K562 (cell line): ENCODE measurements at regions not wholly inside any gene's neighbourhood (a gene's known extent, or its start where the extent isn't known, plus 50 kb on each side); places are given as distances from the start of the nearest gene placed in this dataset.
A peak's percentile ranks its signal among the peaks of the same experiment; 100 is the strongest.

ENCODE experiments used
- ARNT ChIP-seq, 2 experiments: fragments of 450-650 bp; IDR thresholded peaks; 2 replicates each; pipeline ENCODE4 v1.6.1; 2016; ENCODE audit warnings: mild to moderate bottlenecking in 1 of 2
- ATF6 ChIP-seq: sonication (generic); formaldehyde crosslinking; IDR thresholded peaks from 2 replicates; pipeline ENCODE4 v1.4.0; 2020; ENCODE audit warnings: mild to moderate bottlenecking, missing genetic modification reagents
- CBX2 ChIP-seq: fragments of 200-600 bp; sonication (generic); IDR thresholded peaks from one replicate; pipeline ENCODE4 v1.6.1; 2012; ENCODE audit warnings: mild to moderate bottlenecking, low read length, inconsistent platforms; ENCODE audit not compliant: insufficient read depth, poor library complexity, severe bottlenecking
- CREB1 ChIP-seq, 2 experiments: sonication (generic) in 1 of 2; formaldehyde crosslinking in 1 of 2; IDR thresholded peaks; 2 replicates each; pipeline versions ENCODE4 v1.6.1 to v1.8.0; 2012 to 2022; ENCODE audit warnings: inconsistent platforms in 1 of 2, mild to moderate bottlenecking in 1 of 2, missing genetic modification reagents in 1 of 2, moderate library complexity in 1 of 2
- ELK3 ChIP-seq: fragments of 450-650 bp; formaldehyde crosslinking; IDR thresholded peaks from 2 replicates; pipeline ENCODE4 v1.4.0; 2020; ENCODE audit warnings: mild to moderate bottlenecking
- ETV6 ChIP-seq, 3 experiments: fragments of 150-350 bp in 1 of 3; sonication (generic) in 1 of 3; formaldehyde crosslinking in 1 of 3; IDR thresholded peaks; 2 replicates each; pipeline versions ENCODE4 v1.6.1 to v1.8.0; 2014 to 2022; ENCODE audit warnings: borderline replicate concordance in 2 of 3, low read depth in 2 of 3, antibody characterized with exemption in 1 of 3, low read length in 1 of 3, mild to moderate bottlenecking in 1 of 3, missing genetic modification reagents in 1 of 3
- HDAC2 ChIP-seq: fragments of 450-650 bp; IDR thresholded peaks from 2 replicates; pipeline ENCODE4 v1.6.1; 2016; ENCODE audit warnings: mild to moderate bottlenecking
- HINFP ChIP-seq: fragments of 450-650 bp; conservative IDR thresholded peaks from 2 replicates; pipeline ENCODE4 v1.6.1; 2016; ENCODE audit warnings: missing genetic modification characterization, low read depth, mild to moderate bottlenecking, control low read depth, missing compliant biosample characterization
- ID3 ChIP-seq, 2 experiments: fragments of 250-450 bp in 1 of 2; fragments of 450-650 bp in 1 of 2; sonication (Bioruptor Pico) in 1 of 2; IDR thresholded peaks; 2 replicates each; pipeline versions ENCODE4 v1.6.1 to v1.8.0; 2016 to 2021; ENCODE audit warnings: mild to moderate bottlenecking in 2 of 2, moderate library complexity in 2 of 2, missing compliant biosample characterization in 1 of 2, missing genetic modification characterization in 1 of 2
- MECOM ChIP-seq: fragments of 250-450 bp; sonication (Bioruptor Pico); IDR thresholded peaks from 2 replicates; pipeline ENCODE4 v1.8.0; 2022; ENCODE audit warnings: inconsistent platforms
- MEIS2 ChIP-seq: fragments of 450-650 bp; IDR thresholded peaks from 2 replicates; pipeline ENCODE4 v1.6.1; 2014; ENCODE audit warnings: mild to moderate bottlenecking; ENCODE audit not compliant: partially characterized antibody
- MTF1 ChIP-seq: fragments of 250-450 bp; sonication (Bioruptor Pico); IDR thresholded peaks from 2 replicates; pipeline ENCODE4 v1.9.0; 2021; ENCODE audit warnings: moderate library complexity, mild to moderate bottlenecking, inconsistent platforms, borderline replicate concordance
- NFE2L1 ChIP-seq: fragments of 450-650 bp; IDR thresholded peaks from 2 replicates; pipeline ENCODE4 v1.6.1; 2016; ENCODE audit warnings: missing genetic modification characterization, low read depth, mild to moderate bottlenecking, missing compliant biosample characterization, moderate library complexity, borderline replicate concordance
- SAFB ChIP-seq: fragments of 200-400 bp; formaldehyde crosslinking; IDR thresholded peaks from 2 replicates; pipeline ENCODE4 v1.6.1; 2017; ENCODE audit warnings: low read depth, low read length, borderline replicate concordance
- SAP30 ChIP-seq: fragments of 200-600 bp; sonication (generic); IDR thresholded peaks from 2 replicates; pipeline ENCODE4 v1.6.1; 2012; ENCODE audit warnings: borderline replicate concordance, low read depth, mild to moderate bottlenecking, moderate library complexity, low read length, control low read depth, inconsistent platforms; ENCODE audit not compliant: insufficient read depth, poor library complexity, severe bottlenecking
- SIN3B ChIP-seq: fragments of 450-650 bp; IDR thresholded peaks from 2 replicates; pipeline ENCODE4 v1.6.1; 2017; ENCODE audit warnings: low read depth, mild to moderate bottlenecking, moderate library complexity
- TCF3 ChIP-seq: sonication (generic); formaldehyde crosslinking; IDR thresholded peaks from 2 replicates; pipeline ENCODE4 v1.4.0; 2020; ENCODE audit warnings: mild to moderate bottlenecking, missing genetic modification reagents
- TRIM24 ChIP-seq, 2 experiments: fragments of 450-650 bp; IDR thresholded peaks; 2 replicates each; pipeline ENCODE4 v1.6.1; 2016
- ZNF253 ChIP-seq: fragments of 250-450 bp; sonication (Bioruptor Pico); conservative IDR thresholded peaks from 2 replicates; pipeline ENCODE4 v1.6.1; 2021; ENCODE audit warnings: mild to moderate bottlenecking
- ZNF431 ChIP-seq: sonication (generic); formaldehyde crosslinking; IDR thresholded peaks from 2 replicates; pipeline ENCODE4 v1.8.0; 2022; ENCODE audit warnings: mild to moderate bottlenecking, missing genetic modification reagents
- ZNF586 ChIP-seq: fragments of 450-650 bp; formaldehyde crosslinking; conservative IDR thresholded peaks from 2 replicates; pipeline ENCODE4 v1.4.0; 2020; ENCODE audit warnings: mild to moderate bottlenecking, moderate library complexity

- TF ChIP-seq ATF6 (CRISPR knock-in tag) (0 out of 2 replicates have a peak, but pooled peaks have one; percentile 59), MTF1 (no peak), CREB1 (IDR thresholded peaks at IDR 0.05) (peak; percentile 83), CREB1 (CRISPR knock-in tag; IDR thresholded peaks at IDR 0.05) (no peak), HINFP (0 out of 2 replicates have a peak, but pooled peaks have one; percentile 18), ARNT (IDR thresholded peaks at IDR 0.05) (peak; percentile 99), SIN3B (no peak), NFE2L1 (tag) (no peak), SAP30 (no peak), SAFB (no peak), TRIM24 (IDR thresholded peaks at IDR 0.05) (peak; percentile 98 to 99), ZNF253 (CRISPR knock-in tag) (0 out of 2 replicates have a peak, but pooled peaks have one; percentile 39), ZNF586 (no peak), MEIS2 (peak; percentile 99), CBX2 (no peak), MECOM (peak; percentile 95), ZNF431 (CRISPR knock-in tag) (no peak), ETV6 (IDR thresholded peaks at IDR 0.05; ENCODE audit: borderline replicate concordance in 1 of 2, low read depth in 2 of 2, low read length in 1 of 2) (peak in 1 of 2 experiments; percentile 91; a peak in 2 of 4 replicates), ETV6 (CRISPR knock-in tag; IDR thresholded peaks at IDR 0.05; ENCODE audit: borderline replicate concordance) (no peak), TCF3 (CRISPR knock-in tag) (peak; percentile 100), ELK3 (no peak), ID3 (CRISPR knock-in tag; IDR thresholded peaks at IDR 0.05) (no peak), ID3 (tag; IDR thresholded peaks at IDR 0.05) (peak; percentile 95), HDAC2 (peak; percentile 100)
Measured at GRCh38 chr6:51049983-51050877, 231.6 kb downstream of the TFAP2B start (continued).
